ENCODE measurements at regions not wholly inside any gene's neighbourhood (a gene's known extent, or its start where the extent isn't known, plus 50 kb on each side); places are given as distances from the start of the nearest gene placed in this dataset.

DNA sequence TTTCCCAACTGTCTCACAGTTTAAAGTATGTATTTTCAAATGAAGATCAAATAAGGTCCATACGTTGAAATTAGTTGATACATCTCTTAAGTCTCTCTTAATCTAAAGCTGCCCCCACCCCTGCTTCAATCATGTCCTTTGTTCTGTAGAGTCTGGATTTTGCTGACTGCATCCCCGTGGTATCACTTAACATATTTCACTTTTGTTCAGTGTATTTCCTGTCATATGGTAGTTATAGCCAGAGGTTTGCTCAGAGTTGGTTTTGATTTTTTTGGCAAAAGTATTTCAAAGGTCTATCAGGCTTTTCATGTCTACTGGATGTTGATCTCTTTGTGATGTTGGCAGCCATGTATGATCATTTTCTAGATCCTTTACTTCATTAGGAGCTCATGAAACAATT lies 54.4 kb upstream of the ARID5B start:
- TF ChIP-seq, protein P1, sequence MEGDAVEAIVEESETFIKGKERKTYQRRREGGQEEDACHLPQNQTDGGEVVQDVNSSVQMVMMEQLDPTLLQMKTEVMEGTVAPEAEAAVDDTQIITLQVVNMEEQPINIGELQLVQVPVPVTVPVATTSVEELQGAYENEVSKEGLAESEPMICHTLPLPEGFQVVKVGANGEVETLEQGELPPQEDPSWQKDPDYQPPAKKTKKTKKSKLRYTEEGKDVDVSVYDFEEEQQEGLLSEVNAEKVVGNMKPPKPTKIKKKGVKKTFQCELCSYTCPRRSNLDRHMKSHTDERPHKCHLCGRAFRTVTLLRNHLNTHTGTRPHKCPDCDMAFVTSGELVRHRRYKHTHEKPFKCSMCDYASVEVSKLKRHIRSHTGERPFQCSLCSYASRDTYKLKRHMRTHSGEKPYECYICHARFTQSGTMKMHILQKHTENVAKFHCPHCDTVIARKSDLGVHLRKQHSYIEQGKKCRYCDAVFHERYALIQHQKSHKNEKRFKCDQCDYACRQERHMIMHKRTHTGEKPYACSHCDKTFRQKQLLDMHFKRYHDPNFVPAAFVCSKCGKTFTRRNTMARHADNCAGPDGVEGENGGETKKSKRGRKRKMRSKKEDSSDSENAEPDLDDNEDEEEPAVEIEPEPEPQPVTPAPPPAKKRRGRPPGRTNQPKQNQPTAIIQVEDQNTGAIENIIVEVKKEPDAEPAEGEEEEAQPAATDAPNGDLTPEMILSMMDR (IDR thresholded peaks at IDR 0.05; ENCODE audit: low read depth, low read length): no peak

DNA sequence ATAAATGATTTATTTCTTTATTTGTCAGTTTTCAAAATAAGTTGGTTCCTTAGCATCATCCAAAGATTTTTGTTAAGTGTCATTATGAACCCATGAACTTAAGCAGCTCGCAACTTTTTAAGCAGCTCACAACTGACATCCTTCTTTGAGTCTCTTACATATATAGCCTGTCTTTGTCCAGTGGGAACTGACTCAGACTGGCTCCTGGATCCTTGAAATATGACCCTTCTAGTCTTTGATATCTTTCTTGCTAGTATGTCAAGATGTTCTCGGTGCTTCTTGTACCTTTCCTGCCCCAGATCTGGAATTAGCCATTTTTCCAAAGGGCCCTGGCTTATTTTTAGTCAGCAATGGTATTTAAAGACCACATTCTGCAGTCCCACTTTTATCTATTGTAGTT lies 53.9 kb upstream of the ARID5B start:
- TF ChIP-seq, protein P1 (IDR thresholded peaks at IDR 0.05; ENCODE audit: low read depth, low read length): no peak
- no peak for DNase-seq (ENCODE audit: extremely low read depth, low read depth)

More for the DNA sequence above, 54.4 kb upstream of the ARID5B start:
- DNase-seq (ENCODE audit: extremely low read depth, low read depth): no peak

DNA sequence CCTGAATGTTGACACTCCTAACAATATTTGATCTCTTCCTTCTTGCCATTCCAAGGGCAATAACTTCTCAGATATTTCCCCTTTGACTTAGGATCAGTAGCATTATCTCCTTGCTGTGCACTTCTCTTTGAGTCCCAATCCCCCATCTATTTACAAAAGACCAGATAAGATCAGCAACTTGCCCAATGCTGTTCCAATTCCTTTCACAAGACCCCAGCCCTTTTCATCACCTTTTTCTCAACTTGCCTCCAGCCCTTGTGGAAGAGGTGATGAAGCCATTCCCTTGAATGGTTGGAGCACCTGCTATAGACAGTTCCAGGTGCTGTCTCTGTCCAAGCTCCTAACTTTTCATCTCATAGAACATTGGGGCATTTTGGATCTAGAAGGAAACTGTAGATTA lies 51.1 kb upstream of the ARID5B start:
- TF ChIP-seq, protein P1 (IDR thresholded peaks at IDR 0.05; ENCODE audit: low read depth, low read length): no peak
- DNase-seq (ENCODE audit: extremely low read depth, low read depth): no peak

Measured in AG09319 (cell line).